Mesenchymal stem cell (in vitro differentiated cells and primary cell): ENCODE measurements at regions not wholly inside any gene's neighbourhood (a gene's known extent, or its start where the extent isn't known, plus 50 kb on each side); places are given as distances from the start of the nearest gene placed in this dataset.

Experiments used
- DNase-seq: peaks from one replicate; pipeline ENCODE4 v3.0.0-alpha.2; 2013
- H2AFZ ChIP-seq: one replicate; pipeline ENCODE4 v1.6.1; 2013; ENCODE audit warnings: low read depth, mild to moderate bottlenecking, control low read depth, inconsistent platforms, low read length, moderate library complexity
- H2AK5ac ChIP-seq: 2 replicates; pipeline ENCODE4 v1.6.1; 2013; ENCODE audit warnings: low read length, moderate library complexity, mild to moderate bottlenecking, inconsistent platforms; ENCODE audit not compliant: severe bottlenecking
- H2BK120ac ChIP-seq: one replicate; pipeline ENCODE4 v1.6.1; 2013; ENCODE audit warnings: low read depth, mild to moderate bottlenecking, inconsistent platforms, low read length, moderate library complexity
- H2BK12ac ChIP-seq, 2 experiments: one replicate each; pipeline ENCODE4 v1.6.1; 2013; ENCODE audit warnings: inconsistent platforms in 2 of 2, low read length in 2 of 2, mild to moderate bottlenecking in 2 of 2, moderate library complexity in 2 of 2, control low read depth in 1 of 2
- H2BK15ac ChIP-seq: one replicate; pipeline ENCODE4 v1.6.1; 2013; ENCODE audit warnings: mild to moderate bottlenecking, low read depth, inconsistent platforms; ENCODE audit not compliant: poor library complexity, severe bottlenecking
- H2BK5ac ChIP-seq: 2 replicates; pipeline ENCODE4 v1.6.1; 2013; ENCODE audit warnings: low read depth, mild to moderate bottlenecking, low read length, control low read depth, inconsistent platforms; ENCODE audit not compliant: poor library complexity, severe bottlenecking
- H3K14ac ChIP-seq, 2 experiments: one replicate each; pipeline ENCODE4 v1.6.1; 2013; ENCODE audit warnings: inconsistent platforms in 2 of 2, low read length in 2 of 2, control low read depth in 1 of 2, mild to moderate bottlenecking in 1 of 2, moderate library complexity in 1 of 2
- H3K18ac ChIP-seq, 2 experiments: one replicate each; pipeline ENCODE4 v1.6.1; 2013; ENCODE audit warnings: inconsistent platforms in 2 of 2, low read length in 2 of 2, control low read depth in 1 of 2, low read depth in 1 of 2, mild to moderate bottlenecking in 1 of 2
- H3K23ac ChIP-seq, 2 experiments: one replicate each; pipeline ENCODE4 v1.6.1; 2013; ENCODE audit warnings: inconsistent platforms in 2 of 2, low read length in 2 of 2, mild to moderate bottlenecking in 2 of 2, moderate library complexity in 2 of 2, control low read depth in 1 of 2
- H3K27ac ChIP-seq: 2 replicates; pipeline ENCODE4 v1.5.1; 2013; ENCODE audit warnings: mild to moderate bottlenecking, moderate library complexity, low read length, control low read depth, inconsistent platforms; ENCODE audit not compliant: poor library complexity, severe bottlenecking
- H3K27me3 ChIP-seq, 2 experiments: 2 replicates each; pipeline versions ENCODE4 v1.6.1 to v1.7.0; 2013; ENCODE audit warnings: low read length in 2 of 2, mild to moderate bottlenecking in 2 of 2, moderate library complexity in 2 of 2, control low read depth in 1 of 2, inconsistent platforms in 1 of 2; ENCODE audit not compliant: control insufficient read depth in 1 of 2, insufficient read depth in 1 of 2
- H3K36me3 ChIP-seq, 2 experiments: 2 replicates each; pipeline versions ENCODE4 v1.6.1 to v1.7.0; 2013; ENCODE audit warnings: low read length in 2 of 2, control low read depth in 1 of 2, inconsistent platforms in 1 of 2, low read depth in 1 of 2, mild to moderate bottlenecking in 1 of 2; ENCODE audit not compliant: insufficient read depth in 2 of 2, control insufficient read depth in 1 of 2
- H3K4ac ChIP-seq, 2 experiments: one replicate each; pipeline ENCODE4 v1.6.1; 2013; ENCODE audit warnings: inconsistent platforms in 2 of 2, low read length in 2 of 2, mild to moderate bottlenecking in 2 of 2, moderate library complexity in 2 of 2, control low read depth in 1 of 2, low read depth in 1 of 2
- H3K4me1 ChIP-seq: 2 replicates; pipeline ENCODE4 v1.6.1; 2013; ENCODE audit warnings: low read depth, low read length, control low read depth; ENCODE audit not compliant: control insufficient read depth, insufficient read depth
- H3K4me2 ChIP-seq: 2 replicates; pipeline ENCODE4 v1.6.1; 2013; ENCODE audit warnings: low read length, mild to moderate bottlenecking, inconsistent platforms; ENCODE audit not compliant: poor library complexity, severe bottlenecking
- H3K4me3 ChIP-seq, 2 experiments: 2 replicates each; pipeline versions ENCODE4 v1.5.1 to v1.7.0; 2013; ENCODE audit warnings: low read length in 2 of 2, mild to moderate bottlenecking in 2 of 2, control low read depth in 1 of 2, low read depth in 1 of 2; ENCODE audit not compliant: insufficient read depth in 1 of 2
- H3K79me1 ChIP-seq: replicated peaks from 2 replicates; pipeline ENCODE4 v1.6.1; 2013; ENCODE audit warnings: mild to moderate bottlenecking, control low read depth, low read length, inconsistent platforms; ENCODE audit not compliant: poor library complexity, severe bottlenecking
- H3K9ac ChIP-seq: 2 replicates; pipeline ENCODE4 v1.7.0; 2013; ENCODE audit warnings: mild to moderate bottlenecking, low read length, moderate library complexity
- H3K9me3 ChIP-seq: 2 replicates; pipeline ENCODE4 v1.7.0; 2013; ENCODE audit warnings: mild to moderate bottlenecking, low read length; ENCODE audit not compliant: control insufficient read depth
- H4K8ac ChIP-seq: one replicate; pipeline ENCODE4 v1.6.1; 2013; ENCODE audit warnings: inconsistent platforms, mild to moderate bottlenecking, low read length, moderate library complexity
- H4K91ac ChIP-seq: one replicate; pipeline ENCODE4 v1.6.1; 2013; ENCODE audit warnings: mild to moderate bottlenecking, low read length, inconsistent platforms
- WGBS: methylation state at CpG from one replicate; pipeline ENCODE4 v1.1.7; 2013; ENCODE audit warnings: mixed read lengths; 5-methylcytosine and 5-hydroxymethylcytosine counted together

DNA sequence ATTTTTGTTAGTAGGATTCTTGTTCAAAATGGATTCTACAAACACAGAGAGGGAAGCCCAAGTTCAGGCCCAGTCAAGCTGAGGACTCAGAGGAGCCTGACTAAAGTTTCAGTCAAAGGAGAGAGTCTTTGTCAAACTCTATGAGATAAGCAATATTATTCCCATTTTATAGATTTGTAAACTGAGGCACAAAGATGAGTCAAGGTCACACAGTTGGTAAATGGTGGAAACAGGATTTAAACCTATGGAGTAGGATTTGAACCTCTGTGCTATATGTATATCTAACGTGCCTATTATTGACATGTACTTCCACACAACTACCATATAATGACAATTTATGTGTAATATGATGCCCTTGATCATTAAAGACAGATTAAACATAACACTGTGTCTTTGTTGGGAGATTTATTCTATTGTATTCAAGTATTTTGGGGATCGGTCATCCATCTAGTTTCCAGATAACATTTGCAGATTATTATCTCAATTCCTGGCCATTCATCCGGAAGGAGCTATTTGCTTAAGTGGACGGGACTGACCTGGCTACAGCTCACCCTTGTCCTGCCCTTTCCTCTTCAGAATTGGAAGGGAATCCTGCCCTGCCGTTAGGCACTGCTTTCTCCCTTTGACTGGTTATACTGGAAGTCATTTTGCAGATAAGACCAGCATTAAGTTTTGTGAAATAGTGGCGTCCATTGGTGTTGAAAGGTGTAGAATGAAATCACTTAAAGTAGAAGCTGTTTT is 86.1 kb upstream of the LMO4 start:
- Histone ChIP-seq H3K9ac (no peak overlapping the region), H3K4me3 (no peak overlapping the region), H4K8ac (no peak overlapping the region), H3K27me3 (no peaks in the 10 kb centered on the region), H3K14ac (no peak overlapping the region), H3K18ac (no peak overlapping the region), H2BK120ac (no peak overlapping the region), H3K4me1 (no peaks in the 10 kb centered on the region), H3K4me2 (no peak overlapping the region), H3K23ac (no peak overlapping the region), H3K36me3 (no peaks in the 10 kb centered on the region), H3K79me1 (no peaks in the 10 kb centered on the region), H4K91ac (no peak overlapping the region), H2BK5ac (no peak overlapping the region), H2BK15ac (no peak overlapping the region), H2AK5ac (no peak overlapping the region), H3K27ac (no peak overlapping the region), H2AFZ (no peak overlapping the region), H3K9me3 (no peaks in the 10 kb centered on the region), H2BK12ac (no peak overlapping the region), H3K4ac (no peak overlapping the region)
- DNase-seq, result no peak
- 56% methylated on average over 5 of the region's 6 CpGs for WGBS

DNA sequence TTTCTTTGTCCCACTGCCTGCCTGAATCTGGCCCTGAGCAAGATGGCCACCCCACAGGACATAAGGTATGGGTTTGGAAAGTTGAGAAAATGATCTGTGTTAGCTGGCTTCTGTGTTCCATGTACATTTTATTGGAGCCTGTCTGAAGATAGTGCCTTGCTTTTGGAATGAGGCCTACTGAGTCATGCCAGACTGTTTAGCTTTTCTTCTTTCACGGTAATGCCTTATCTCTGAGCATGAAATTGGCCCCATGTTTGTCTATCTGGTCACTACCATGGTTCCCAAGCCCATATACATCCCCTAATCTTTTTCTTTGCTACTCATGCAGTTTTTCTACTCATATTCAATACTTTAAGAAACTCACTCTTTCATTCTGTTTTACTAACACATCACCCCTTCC is 85.1 kb upstream of the LMO4 start:
- no peaks in the 10 kb centered on the region for H3K4me1 ChIP-seq
- no peak overlapping the region for H3K18ac ChIP-seq
- H3K4ac ChIP-seq, result no peak overlapping the region
- no peak overlapping the region for H2AK5ac ChIP-seq
- H3K4me3 ChIP-seq, result no peak overlapping the region
- no peak overlapping the region for H2AFZ ChIP-seq
- no peak overlapping the region for H2BK5ac ChIP-seq
- no peak overlapping the region for H4K8ac ChIP-seq
- H3K9me3 ChIP-seq, result no peaks in the 10 kb centered on the region
- no peak overlapping the region for H2BK12ac ChIP-seq
- peak; percentile 31 for DNase-seq
- no peak overlapping the region for H3K4me2 ChIP-seq
- H4K91ac ChIP-seq, result no peak overlapping the region
- H3K14ac ChIP-seq, result no peak overlapping the region
- H3K27me3 ChIP-seq, result no peaks in the 10 kb centered on the region
- H3K23ac ChIP-seq, result no peak overlapping the region
- H3K27ac ChIP-seq, result no peak overlapping the region
- H2BK120ac ChIP-seq, result no peak overlapping the region
- no peak overlapping the region for H3K9ac ChIP-seq
- H3K36me3 ChIP-seq, result no peaks in the 10 kb centered on the region
- H2BK15ac ChIP-seq, result no peak overlapping the region
- no peaks in the 10 kb centered on the region for H3K79me1 ChIP-seq
- WGBS, result 37% methylated on average over 1 of the region's 1 CpG

DNA sequence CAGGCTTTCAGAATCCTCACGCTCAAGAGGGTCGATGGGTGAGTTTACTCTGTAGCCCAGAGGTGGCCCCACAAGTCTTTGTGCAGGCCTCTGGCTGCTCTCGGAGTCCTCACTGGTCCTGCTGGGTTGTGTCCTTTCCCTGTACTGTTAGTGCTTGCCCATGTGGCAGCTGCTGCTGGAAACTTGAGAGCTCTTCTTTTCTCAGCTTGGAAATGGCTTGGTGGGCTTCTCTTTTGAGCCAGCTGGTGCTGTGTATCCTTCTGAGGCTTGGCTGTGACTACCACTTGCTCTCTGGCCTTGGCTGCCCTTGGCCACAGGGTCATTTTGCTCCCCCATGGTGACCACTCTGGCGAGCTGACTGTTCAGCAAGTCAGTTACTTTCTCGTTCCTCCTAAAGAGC is 82.2 kb upstream of the LMO4 start:
- no peak overlapping the region for H2BK120ac ChIP-seq
- H3K23ac ChIP-seq, result no peak overlapping the region
- H3K14ac ChIP-seq, result no peak overlapping the region
- H3K36me3 ChIP-seq, result no peaks in the 10 kb centered on the region
- H2AK5ac ChIP-seq, result no peak overlapping the region
- H2AFZ ChIP-seq, result no peak overlapping the region
- no peak overlapping the region for H3K27ac ChIP-seq
- H3K18ac ChIP-seq, result no peak overlapping the region
- H3K4me3 ChIP-seq, result no peak overlapping the region
- H4K8ac ChIP-seq, result no peak overlapping the region
- H3K4ac ChIP-seq, result no peak overlapping the region
- no peaks in the 10 kb centered on the region for H3K79me1 ChIP-seq
- H2BK15ac ChIP-seq, result no peak overlapping the region
- H3K4me2 ChIP-seq, result no peak overlapping the region
- no peaks in the 10 kb centered on the region for H3K27me3 ChIP-seq
- DNase-seq, result no peak
- H3K4me1 ChIP-seq, result no peaks in the 10 kb centered on the region
- no peak overlapping the region for H2BK5ac ChIP-seq
- H4K91ac ChIP-seq, result no peak overlapping the region
- H3K9me3 ChIP-seq, result no peaks in the 10 kb centered on the region
- 80% methylated on average over 4 of the region's 5 CpGs for WGBS
- H3K9ac ChIP-seq, result no peak overlapping the region
- no peak overlapping the region for H2BK12ac ChIP-seq

DNA sequence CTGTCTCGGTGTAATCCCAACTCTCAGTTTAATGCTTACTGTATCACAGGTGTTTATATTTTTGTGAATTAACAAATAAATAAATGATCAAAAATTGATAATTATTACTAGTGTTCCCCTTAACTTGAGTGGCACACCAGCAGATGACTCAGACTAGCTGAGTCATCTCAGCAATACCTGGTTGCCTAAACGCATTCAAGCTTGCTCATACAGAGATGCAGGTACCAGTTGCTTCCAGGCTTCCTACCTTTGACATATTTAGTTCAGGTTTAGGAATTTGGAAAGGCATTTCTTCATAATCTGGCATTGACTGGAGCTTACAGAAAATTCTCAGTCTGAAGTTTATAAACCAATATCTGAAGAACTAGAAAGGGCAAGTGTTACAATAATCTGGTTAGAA is 78.9 kb upstream of the LMO4 start:
- Histone ChIP-seq H3K4ac (no peak overlapping the region), H3K4me1 (no peaks in the 10 kb centered on the region), H4K91ac (no peak overlapping the region), H3K27ac (no peak overlapping the region), H3K9ac (no peak overlapping the region), H3K9me3 (peaks cover 6% of the 10 kb centered on the region), H4K8ac (no peak overlapping the region), H2AFZ (no peak overlapping the region), H2BK5ac (no peak overlapping the region), H2BK120ac (no peak overlapping the region), H3K4me2 (no peak overlapping the region), H3K18ac (no peak overlapping the region), H3K79me1 (no peaks in the 10 kb centered on the region), H3K27me3 (no peaks in the 10 kb centered on the region), H3K14ac (no peak overlapping the region), H3K36me3 (no peaks in the 10 kb centered on the region), H2BK15ac (no peak overlapping the region), H2AK5ac (no peak overlapping the region), H3K4me3 (no peak overlapping the region), H2BK12ac (no peak overlapping the region), H3K23ac (no peak overlapping the region)
- no peak for DNase-seq
- 70% methylated on average over 1 of the region's 2 CpGs for WGBS
